ENCODE measurements at regions not wholly inside any gene's neighbourhood (a gene's known extent, or its start where the extent isn't known, plus 50 kb on each side); places are given as distances from the start of the nearest gene placed in this dataset.

- no peak for TF ChIP-seq POLR2A (IDR thresholded peaks at IDR 0.05)
- TF ChIP-seq, protein P1, sequence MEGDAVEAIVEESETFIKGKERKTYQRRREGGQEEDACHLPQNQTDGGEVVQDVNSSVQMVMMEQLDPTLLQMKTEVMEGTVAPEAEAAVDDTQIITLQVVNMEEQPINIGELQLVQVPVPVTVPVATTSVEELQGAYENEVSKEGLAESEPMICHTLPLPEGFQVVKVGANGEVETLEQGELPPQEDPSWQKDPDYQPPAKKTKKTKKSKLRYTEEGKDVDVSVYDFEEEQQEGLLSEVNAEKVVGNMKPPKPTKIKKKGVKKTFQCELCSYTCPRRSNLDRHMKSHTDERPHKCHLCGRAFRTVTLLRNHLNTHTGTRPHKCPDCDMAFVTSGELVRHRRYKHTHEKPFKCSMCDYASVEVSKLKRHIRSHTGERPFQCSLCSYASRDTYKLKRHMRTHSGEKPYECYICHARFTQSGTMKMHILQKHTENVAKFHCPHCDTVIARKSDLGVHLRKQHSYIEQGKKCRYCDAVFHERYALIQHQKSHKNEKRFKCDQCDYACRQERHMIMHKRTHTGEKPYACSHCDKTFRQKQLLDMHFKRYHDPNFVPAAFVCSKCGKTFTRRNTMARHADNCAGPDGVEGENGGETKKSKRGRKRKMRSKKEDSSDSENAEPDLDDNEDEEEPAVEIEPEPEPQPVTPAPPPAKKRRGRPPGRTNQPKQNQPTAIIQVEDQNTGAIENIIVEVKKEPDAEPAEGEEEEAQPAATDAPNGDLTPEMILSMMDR (IDR thresholded peaks at IDR 0.05 in 4 of 5, conservative IDR thresholded peaks at IDR 0.05 in 1 of 5) = no peak
Measured at GRCh38 chr20:33914919-33915318, 78.8 kb upstream of the RALY start.
